Adrenal gland (tissue), 5 donors: ENCODE measurements at regions not wholly inside any gene's neighbourhood (a gene's known extent, or its start where the extent isn't known, plus 50 kb on each side); places are given as distances from the start of the nearest gene placed in this dataset.

Experiments
- POLR2A ChIP-seq, 2 donors: fragments of 450-650 bp; IDR thresholded peaks; one replicate each; pipeline ENCODE4 v1.6.1; 2017; ENCODE audit warnings: antibody characterized with exemption in 2 of 2, mild to moderate bottlenecking in 2 of 2, moderate library complexity in 1 of 2
- TF ChIP-seq, protein P1 (sequence below), 6 experiments: fragments of 450-650 bp in 4 of 6; fragments of 200-600 bp in 2 of 6; sonication (generic) in 1 of 6; IDR thresholded peaks; 1 replicate in 5 of 6; 2 replicates in 1 of 6; pipeline versions ENCODE4 v1.5.1 to v1.8.0; 2016 to 2021; ENCODE audit warnings: antibody characterized with exemption in 6 of 6, mild to moderate bottlenecking in 2 of 6, moderate library complexity in 1 of 6
- donor health status: DM: no; HTN: no; CAD: no.

DNA sequence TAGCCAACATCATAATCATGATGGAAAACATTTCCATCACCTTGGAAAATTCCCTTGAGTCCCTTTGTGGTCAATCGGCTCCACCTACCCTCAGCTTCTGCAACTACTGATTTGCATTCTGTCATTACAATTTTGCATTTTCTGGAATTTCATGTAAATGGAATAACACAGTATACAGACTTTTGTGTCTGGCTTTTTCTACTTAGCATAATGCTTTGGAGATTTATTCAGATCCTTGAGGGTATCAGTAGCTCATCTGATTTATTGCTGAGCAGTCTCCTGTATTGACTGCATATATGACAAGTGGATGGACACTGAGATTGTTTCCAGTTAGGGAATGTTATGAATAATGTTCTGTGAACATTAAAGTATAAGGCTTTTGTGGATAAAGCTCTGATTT lies 358.3 kb downstream of the USP25 start:
- TF ChIP-seq, protein P1, sequence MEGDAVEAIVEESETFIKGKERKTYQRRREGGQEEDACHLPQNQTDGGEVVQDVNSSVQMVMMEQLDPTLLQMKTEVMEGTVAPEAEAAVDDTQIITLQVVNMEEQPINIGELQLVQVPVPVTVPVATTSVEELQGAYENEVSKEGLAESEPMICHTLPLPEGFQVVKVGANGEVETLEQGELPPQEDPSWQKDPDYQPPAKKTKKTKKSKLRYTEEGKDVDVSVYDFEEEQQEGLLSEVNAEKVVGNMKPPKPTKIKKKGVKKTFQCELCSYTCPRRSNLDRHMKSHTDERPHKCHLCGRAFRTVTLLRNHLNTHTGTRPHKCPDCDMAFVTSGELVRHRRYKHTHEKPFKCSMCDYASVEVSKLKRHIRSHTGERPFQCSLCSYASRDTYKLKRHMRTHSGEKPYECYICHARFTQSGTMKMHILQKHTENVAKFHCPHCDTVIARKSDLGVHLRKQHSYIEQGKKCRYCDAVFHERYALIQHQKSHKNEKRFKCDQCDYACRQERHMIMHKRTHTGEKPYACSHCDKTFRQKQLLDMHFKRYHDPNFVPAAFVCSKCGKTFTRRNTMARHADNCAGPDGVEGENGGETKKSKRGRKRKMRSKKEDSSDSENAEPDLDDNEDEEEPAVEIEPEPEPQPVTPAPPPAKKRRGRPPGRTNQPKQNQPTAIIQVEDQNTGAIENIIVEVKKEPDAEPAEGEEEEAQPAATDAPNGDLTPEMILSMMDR (IDR thresholded peaks at IDR 0.05) = no peak
- no peak for TF ChIP-seq POLR2A (IDR thresholded peaks at IDR 0.05)
